ENCODE measurements at regions not wholly inside any gene's neighbourhood (a gene's known extent, or its start where the extent isn't known, plus 50 kb on each side); places are given as distances from the start of the nearest gene placed in this dataset.

GRCh38 chr5:2109566-2109965 lies 226.8 kb upstream of the IRX4 start:
- Histone ChIP-seq H3K79me2 (ENCODE audit: insufficient read depth, low read length) (no peaks in the 10 kb centered on the region), H3K4me1 (ENCODE audit: insufficient read depth, low read length, poor library complexity, severe bottlenecking) (no peaks in the 10 kb centered on the region), H2AFZ (ENCODE audit: low read length) (no peak overlapping the region)

GRCh38 chr5:2106721-2107120 lies 224.0 kb upstream of the IRX4 start:
- H3K27me3 ChIP-seq (ENCODE audit: insufficient read depth, low read length, poor library complexity, severe bottlenecking), result no peaks in the 10 kb centered on the region
- no peaks in the 10 kb centered on the region for H3K79me2 ChIP-seq (ENCODE audit: insufficient read depth, low read length)
- H4K20me1 ChIP-seq (ENCODE audit: insufficient read depth, low read length, poor library complexity, severe bottlenecking), result no peaks in the 10 kb centered on the region
- no peak overlapping the region for H3K4me3 ChIP-seq (ENCODE audit: low read length, poor library complexity, severe bottlenecking)
- no peaks in the 10 kb centered on the region for H3K9me2 ChIP-seq (replicated peaks; ENCODE audit: low read depth, low read length)
- H3K4me1 ChIP-seq (ENCODE audit: insufficient read depth, low read length, poor library complexity, severe bottlenecking), result no peaks in the 10 kb centered on the region
- H3F3A ChIP-seq (ENCODE audit: low read depth), result no peaks in the 10 kb centered on the region
- H3K9ac ChIP-seq (ENCODE audit: low read depth, low read length, poor library complexity, severe bottlenecking), result no peak overlapping the region
- no peak overlapping the region for H2AFZ ChIP-seq (ENCODE audit: low read length)
- no peaks in the 10 kb centered on the region for H3K36me3 ChIP-seq (ENCODE audit: insufficient read depth, low read length)
- no peaks in the 10 kb centered on the region for H3K9me3 ChIP-seq (ENCODE audit: insufficient read depth, low read depth, low read length)
- no peak for TF ChIP-seq CTCF (conservative IDR thresholded peaks at IDR 0.05; ENCODE audit: low read length)
- TF ChIP-seq EZH2phosphoT487 (IDR thresholded peaks at IDR 0.05; ENCODE audit: borderline replicate concordance), result no peak
- H3K4me2 ChIP-seq (ENCODE audit: low read depth, low read length, poor library complexity, severe bottlenecking), result no peak overlapping the region

More at GRCh38 chr5:2109566-2109965, 226.8 kb upstream of the IRX4 start:
- no peaks in the 10 kb centered on the region for H3K9me2 ChIP-seq (replicated peaks; ENCODE audit: low read depth, low read length)
- H3K9me3 ChIP-seq (ENCODE audit: insufficient read depth, low read depth, low read length), result no peaks in the 10 kb centered on the region
- no peaks in the 10 kb centered on the region for H3K27me3 ChIP-seq (ENCODE audit: insufficient read depth, low read length, poor library complexity, severe bottlenecking)
- H3K4me3 ChIP-seq (ENCODE audit: low read length, poor library complexity, severe bottlenecking), result no peak overlapping the region
- no peak overlapping the region for H3K9ac ChIP-seq (ENCODE audit: low read depth, low read length, poor library complexity, severe bottlenecking)
- no peak overlapping the region for H3K4me2 ChIP-seq (ENCODE audit: low read depth, low read length, poor library complexity, severe bottlenecking)
- no peaks in the 10 kb centered on the region for H4K20me1 ChIP-seq (ENCODE audit: insufficient read depth, low read length, poor library complexity, severe bottlenecking)
- H3K36me3 ChIP-seq (ENCODE audit: insufficient read depth, low read length), result no peaks in the 10 kb centered on the region
- TF ChIP-seq CTCF (conservative IDR thresholded peaks at IDR 0.05; ENCODE audit: low read length), result no peak
- H3F3A ChIP-seq (ENCODE audit: low read depth), result no peaks in the 10 kb centered on the region

- H3K4me1 ChIP-seq (ENCODE audit: insufficient read depth, low read length, poor library complexity, severe bottlenecking), result no peaks in the 10 kb centered on the region
- no peak overlapping the region for H3K4me2 ChIP-seq (ENCODE audit: low read depth, low read length, poor library complexity, severe bottlenecking)
- H3K9me2 ChIP-seq (replicated peaks; ENCODE audit: low read depth, low read length), result no peaks in the 10 kb centered on the region
- H3K36me3 ChIP-seq (ENCODE audit: insufficient read depth, low read length), result no peaks in the 10 kb centered on the region
- no peak overlapping the region for H3K4me3 ChIP-seq (ENCODE audit: low read length, poor library complexity, severe bottlenecking)
- H3K9ac ChIP-seq (ENCODE audit: low read depth, low read length, poor library complexity, severe bottlenecking), result no peak overlapping the region
- no peak overlapping the region for H2AFZ ChIP-seq (ENCODE audit: low read length)
- no peaks in the 10 kb centered on the region for H3K79me2 ChIP-seq (ENCODE audit: insufficient read depth, low read length)
- H3K27me3 ChIP-seq (ENCODE audit: insufficient read depth, low read length, poor library complexity, severe bottlenecking), result no peaks in the 10 kb centered on the region
- no peak for TF ChIP-seq EZH2phosphoT487 (IDR thresholded peaks at IDR 0.05; ENCODE audit: borderline replicate concordance)
- no peak for TF ChIP-seq CTCF (conservative IDR thresholded peaks at IDR 0.05; ENCODE audit: low read length)
- H3F3A ChIP-seq (ENCODE audit: low read depth), result no peaks in the 10 kb centered on the region
- H3K9me3 ChIP-seq (ENCODE audit: insufficient read depth, low read depth, low read length), result no peaks in the 10 kb centered on the region; the same call in 1 of the 2 replicates
- H4K20me1 ChIP-seq (ENCODE audit: insufficient read depth, low read length, poor library complexity, severe bottlenecking), result no peaks in the 10 kb centered on the region
Measured at GRCh38 chr5:2105141-2105540, 222.4 kb upstream of the IRX4 start.

Measured in Loucy (cell line).